A673 (cell line): ENCODE measurements at regions not wholly inside any gene's neighbourhood (a gene's known extent, or its start where the extent isn't known, plus 50 kb on each side); places are given as distances from the start of the nearest gene placed in this dataset.

Source experiments
- BruUV-seq: library from RNA; stranded (reverse); fragments of 400-500 nt; replicated peaks from 2 replicates; lab custom pipeline; 2021; lab: Mats Ljungman, UMichigan
- CTCF ChIA-PET: fragments of 300-600 bp; sonication (Branson Sonifier 250); formaldehyde crosslinking; loops from one replicate; lab custom pipeline; 2022; ENCODE audit warnings: antibody characterized with exemption; lab: Charles Lee
- POLR2A ChIA-PET: fragments of 300-600 bp; sonication (Branson Sonifier 250); formaldehyde crosslinking; loops from one replicate; lab custom pipeline; 2022; ENCODE audit warnings: antibody characterized with exemption; ENCODE audit not compliant: low non-redundant PET; lab: Charles Lee
- DNase-seq: peaks from one replicate; pipeline ENCODE4 v3.0.0-alpha.2; 2015; ENCODE audit warnings: low spot score
- H3K27ac ChIP-seq: fragments of 200-600 bp; sonication (generic); 2 replicates; pipeline ENCODE4 v1.5.1; 2016; ENCODE audit warnings: mixed run types, low read depth, mild to moderate bottlenecking, mixed read lengths, antibody characterized with exemption, low read length; ENCODE audit not compliant: poor library complexity, severe bottlenecking
- H3K27me3 ChIP-seq: fragments of 200-600 bp; sonication (generic); replicated peaks from 2 replicates; pipeline ENCODE4 v1.6.1; 2017; ENCODE audit warnings: mixed run types, low read depth, mild to moderate bottlenecking, mixed read lengths, antibody characterized with exemption, low read length; ENCODE audit not compliant: insufficient read depth, poor library complexity
- H3K36me3 ChIP-seq: fragments of 200-600 bp; sonication (generic); 2 replicates; pipeline ENCODE4 v1.6.1; 2016; ENCODE audit warnings: mixed run types, mild to moderate bottlenecking, mixed read lengths, antibody characterized with exemption, low read length; ENCODE audit not compliant: insufficient read depth, poor library complexity, severe bottlenecking
- H3K4me1 ChIP-seq: fragments of 200-600 bp; sonication (generic); 2 replicates; pipeline ENCODE4 v1.6.1; 2017; ENCODE audit warnings: mixed run types, mild to moderate bottlenecking, mixed read lengths, antibody characterized with exemption, low read length; ENCODE audit not compliant: insufficient read depth, poor library complexity, severe bottlenecking
- H3K4me3 ChIP-seq: fragments of 200-600 bp; sonication (generic); 2 replicates; pipeline ENCODE4 v1.5.1; 2016; ENCODE audit warnings: low read depth, mixed run types, mild to moderate bottlenecking, mixed read lengths, low read length; ENCODE audit not compliant: poor library complexity, severe bottlenecking
- H3K9me3 ChIP-seq: fragments of 200-600 bp; sonication (generic); 2 replicates; pipeline ENCODE4 v1.6.1; 2016; ENCODE audit warnings: mixed run types, low read depth, mild to moderate bottlenecking, mixed read lengths, antibody characterized with exemption, low read length; ENCODE audit not compliant: poor library complexity, severe bottlenecking
- EZH2 ChIP-seq: fragments of 200-600 bp; sonication (generic); IDR thresholded peaks from 2 replicates; pipeline ENCODE4 v1.6.1; 2017; ENCODE audit warnings: borderline replicate concordance, low read depth, mild to moderate bottlenecking, mixed read lengths, antibody characterized with exemption, low read length; ENCODE audit not compliant: poor library complexity, severe bottlenecking
- intact Hi-C: fragments of 100-400 bp; cut with micrococcal nuclease; formaldehyde crosslinking; loops from one replicate; pipeline ENCODE4 v1.10.0; 2022; ENCODE audit not compliant: unreplicated experiment
- TF ChIP-seq, protein P1 (sequence below): fragments of 300-800, 200-600 bp; sonication (generic); conservative IDR thresholded peaks from 2 replicates; pipeline ENCODE4 v1.5.1; 2017; ENCODE audit warnings: low read depth, mild to moderate bottlenecking, antibody characterized with exemption, low read length, moderate library complexity, mixed read lengths

DNA sequence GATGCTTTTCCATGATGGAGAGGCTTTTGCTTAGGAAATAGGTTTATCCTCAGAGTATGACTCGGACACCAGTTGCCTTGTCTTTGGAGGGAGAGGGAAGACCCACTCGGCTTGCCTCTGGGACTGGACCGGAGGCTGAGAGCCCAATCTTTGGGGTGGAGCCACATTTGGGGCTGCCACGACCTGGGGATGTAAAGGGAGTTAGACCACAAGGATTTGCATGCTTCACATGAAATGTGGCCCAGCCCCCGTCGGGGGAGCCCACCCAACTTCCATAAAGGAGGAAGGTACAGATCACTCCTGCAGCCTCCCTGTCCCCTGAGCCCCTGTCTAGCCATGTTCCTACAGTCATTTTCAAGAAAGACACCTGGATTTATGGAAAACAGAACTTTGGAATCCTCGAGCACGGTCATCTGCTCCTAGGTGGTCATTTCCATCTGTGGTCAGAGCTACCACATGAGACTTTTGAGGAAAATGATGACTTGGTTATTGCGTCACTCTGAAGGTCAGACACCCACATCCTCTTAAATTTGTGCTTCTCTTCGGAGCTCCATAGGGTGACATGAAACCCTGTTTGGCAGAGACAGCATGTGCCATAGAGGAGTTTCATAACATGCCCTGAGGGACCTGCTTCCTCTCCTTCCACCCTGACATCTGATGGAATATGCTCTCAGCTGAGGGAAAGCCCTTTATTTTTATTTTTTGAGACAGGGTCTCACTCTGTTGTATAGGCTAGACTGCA lies 99.4 kb upstream of the SLC45A1 start:
- no peak overlapping the region for H3K27ac ChIP-seq
- H3K4me1 ChIP-seq = no peaks in the 10 kb centered on the region
- no TSS peak for BruUV-seq
- intact Hi-C loops = no loop called here
- POLR2A ChIA-PET = interaction anchor here (0.6 kb wide), 2 partner anchors 52 to 1765 kb away, joined by 3 read pairs; no protein-coding TSS in a partner anchor
- H3K9me3 ChIP-seq = no peaks in the 10 kb centered on the region
- no peak overlapping the region for H3K4me3 ChIP-seq
- no peaks in the 10 kb centered on the region for H3K36me3 ChIP-seq
- peaks cover 4% of the 10 kb centered on the region for H3K27me3 ChIP-seq
- CTCF ChIA-PET = no interaction called here
- no peak for DNase-seq
- no peak for TF ChIP-seq EZH2
- TF ChIP-seq, protein P1, sequence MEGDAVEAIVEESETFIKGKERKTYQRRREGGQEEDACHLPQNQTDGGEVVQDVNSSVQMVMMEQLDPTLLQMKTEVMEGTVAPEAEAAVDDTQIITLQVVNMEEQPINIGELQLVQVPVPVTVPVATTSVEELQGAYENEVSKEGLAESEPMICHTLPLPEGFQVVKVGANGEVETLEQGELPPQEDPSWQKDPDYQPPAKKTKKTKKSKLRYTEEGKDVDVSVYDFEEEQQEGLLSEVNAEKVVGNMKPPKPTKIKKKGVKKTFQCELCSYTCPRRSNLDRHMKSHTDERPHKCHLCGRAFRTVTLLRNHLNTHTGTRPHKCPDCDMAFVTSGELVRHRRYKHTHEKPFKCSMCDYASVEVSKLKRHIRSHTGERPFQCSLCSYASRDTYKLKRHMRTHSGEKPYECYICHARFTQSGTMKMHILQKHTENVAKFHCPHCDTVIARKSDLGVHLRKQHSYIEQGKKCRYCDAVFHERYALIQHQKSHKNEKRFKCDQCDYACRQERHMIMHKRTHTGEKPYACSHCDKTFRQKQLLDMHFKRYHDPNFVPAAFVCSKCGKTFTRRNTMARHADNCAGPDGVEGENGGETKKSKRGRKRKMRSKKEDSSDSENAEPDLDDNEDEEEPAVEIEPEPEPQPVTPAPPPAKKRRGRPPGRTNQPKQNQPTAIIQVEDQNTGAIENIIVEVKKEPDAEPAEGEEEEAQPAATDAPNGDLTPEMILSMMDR = no peak

DNA sequence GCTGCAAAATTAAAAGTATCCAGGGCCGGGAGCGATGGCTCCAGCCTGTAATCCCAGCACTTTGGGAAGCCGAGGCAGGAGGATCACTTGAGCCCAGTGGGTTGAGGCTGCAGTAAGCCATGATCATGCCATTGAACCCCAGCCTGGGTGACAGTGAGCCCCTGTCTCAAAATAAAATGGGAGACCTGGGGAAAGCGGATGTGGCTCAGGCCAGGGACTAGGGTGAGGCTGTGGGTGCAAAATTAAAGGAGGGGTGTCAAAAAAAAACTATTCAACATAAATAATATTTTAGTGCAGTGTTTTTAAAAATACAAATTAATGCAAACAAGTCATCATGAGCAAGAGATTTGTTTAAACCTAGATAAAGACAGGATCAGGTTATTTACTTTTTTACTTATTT lies 100.1 kb upstream of the SLC45A1 start:
- DNase-seq = no peak
- TF ChIP-seq, protein P1 = no peak
- TF ChIP-seq EZH2 = no peak
- Histone ChIP-seq H3K36me3 (no peaks in the 10 kb centered on the region), H3K4me1 (no peaks in the 10 kb centered on the region), H3K27ac (no peak overlapping the region), H3K27me3 (peaks cover 4% of the 10 kb centered on the region), H3K4me3 (no peak overlapping the region), H3K9me3 (no peaks in the 10 kb centered on the region)
- intact Hi-C loops = no loop called here
- ChIA-PET CTCF (no interaction called here), POLR2A (no interaction called here)
- BruUV-seq = no TSS peak

DNA sequence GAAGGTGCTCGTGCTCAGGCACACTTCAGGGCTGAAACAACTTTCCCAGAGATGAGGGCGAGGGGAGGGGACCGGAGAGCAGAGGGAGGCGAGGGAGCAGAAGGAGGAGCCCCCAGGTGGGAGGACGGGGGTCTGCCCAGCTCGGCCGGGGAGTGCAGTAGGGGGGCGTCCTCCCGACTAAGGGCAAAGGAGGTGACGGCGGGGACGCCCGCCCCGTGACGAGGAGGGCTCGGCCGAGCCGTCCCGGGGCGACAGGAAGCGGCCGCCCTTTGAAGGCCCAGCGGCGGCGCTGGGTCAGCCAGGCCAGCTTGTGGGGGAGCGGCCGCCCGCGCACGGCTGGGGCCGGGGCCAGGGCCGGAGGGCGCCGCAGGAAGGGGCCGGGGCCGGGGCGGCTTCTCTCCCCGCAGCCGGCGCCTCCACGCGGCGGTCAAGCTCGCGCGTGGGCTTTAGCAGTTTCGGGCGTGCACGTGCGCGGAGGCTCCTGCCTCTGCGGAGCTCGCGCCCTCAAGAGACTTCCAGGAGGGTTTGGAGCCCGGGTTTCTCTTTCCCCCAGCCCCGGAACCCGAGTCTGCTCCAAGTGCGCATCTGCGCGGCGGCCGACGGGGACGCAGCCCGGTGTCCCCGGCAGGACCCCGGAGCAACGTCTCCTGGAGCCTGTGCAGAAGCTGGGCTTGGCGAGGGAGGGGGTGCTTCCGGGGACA lies 100.8 kb upstream of the SLC45A1 start:
- Histone ChIP-seq H3K9me3 (no peaks in the 10 kb centered on the region), H3K27ac (no peak overlapping the region), H3K4me1 (peaks cover under 1% of the 10 kb centered on the region), H3K27me3 (peaks cover 4% of the 10 kb centered on the region), H3K36me3 (no peaks in the 10 kb centered on the region), H3K4me3 (no peak overlapping the region)
- POLR2A ChIA-PET = no interaction called here
- CTCF ChIA-PET = no interaction called here
- intact Hi-C loops = no loop called here
- no TSS peak for BruUV-seq
- no peak for DNase-seq
- TF ChIP-seq, protein P1 = no peak
- no peak for TF ChIP-seq EZH2
